Breast epithelium (tissue), 4 donors: ENCODE measurements at regions not wholly inside any gene's neighbourhood (a gene's known extent, or its start where the extent isn't known, plus 50 kb on each side); places are given as distances from the start of the nearest gene placed in this dataset.

Experiments used
- DNase-seq, 2 donors: peaks; one replicate each; pipeline ENCODE4 v3.0.0-alpha.2; 2019; ENCODE audit warnings: low spot score in 2 of 2
- H3K27ac ChIP-seq, 2 donors: fragments of 200-600 bp; sonication (generic) in 1 of 2; one replicate each; pipeline ENCODE4 v1.5.1; 2016 to 2019; ENCODE audit warnings: mild to moderate bottlenecking in 1 of 2
- H3K27me3 ChIP-seq, 2 donors: fragments of 200-600 bp; sonication (generic) in 1 of 2; one replicate each; pipeline versions ENCODE4 v1.5.1 to v1.6.0; 2017 to 2019; ENCODE audit warnings: control low read depth in 1 of 2, mild to moderate bottlenecking in 1 of 2
- H3K36me3 ChIP-seq: fragments of 200-600 bp; one replicate; pipeline ENCODE4 v1.5.1; 2019
- H3K4me1 ChIP-seq, 2 donors: fragments of 200-600 bp; sonication (generic); one replicate each; pipeline ENCODE4 v1.5.1; 2016 to 2019; ENCODE audit warnings: control low read depth in 1 of 2
- H3K4me3 ChIP-seq, 3 donors: fragments of 200-600 bp; sonication (generic); 1 replicate in 2 of 3; 2 replicates in 1 of 3; pipeline ENCODE4 v1.5.1; 2016 to 2019; ENCODE audit warnings: mild to moderate bottlenecking in 3 of 3, moderate library complexity in 2 of 3
- H3K9me3 ChIP-seq, 2 donors: fragments of 200-600 bp; sonication (generic) in 1 of 2; one replicate each; pipeline ENCODE4 v1.5.1; 2016 to 2019; ENCODE audit warnings: control low read depth in 1 of 2
- POLR2A ChIP-seq: fragments of 450-650 bp; IDR thresholded peaks from one replicate; pipeline ENCODE4 v1.6.1; 2016; ENCODE audit warnings: antibody characterized with exemption, mild to moderate bottlenecking, moderate library complexity
- POLR2AphosphoS5 ChIP-seq, 3 donors: sonication (generic); formaldehyde crosslinking; IDR thresholded peaks; one replicate each; pipeline ENCODE4 v1.6.1; 2017; ENCODE audit warnings: antibody characterized with exemption in 3 of 3
- intact Hi-C: fragments of 100-400 bp; cut with DNase I; formaldehyde crosslinking; loops from one replicate; pipeline ENCODE4 v1.15.1; 2023; ENCODE audit warnings: low total_unique reads
- TF ChIP-seq, protein P1 (sequence below), 3 donors: fragments of 450-650 bp; IDR thresholded peaks; one replicate each; pipeline ENCODE4 v1.5.1; 2016 to 2017; ENCODE audit warnings: antibody characterized with exemption in 3 of 3, mild to moderate bottlenecking in 3 of 3, moderate library complexity in 3 of 3

DNA sequence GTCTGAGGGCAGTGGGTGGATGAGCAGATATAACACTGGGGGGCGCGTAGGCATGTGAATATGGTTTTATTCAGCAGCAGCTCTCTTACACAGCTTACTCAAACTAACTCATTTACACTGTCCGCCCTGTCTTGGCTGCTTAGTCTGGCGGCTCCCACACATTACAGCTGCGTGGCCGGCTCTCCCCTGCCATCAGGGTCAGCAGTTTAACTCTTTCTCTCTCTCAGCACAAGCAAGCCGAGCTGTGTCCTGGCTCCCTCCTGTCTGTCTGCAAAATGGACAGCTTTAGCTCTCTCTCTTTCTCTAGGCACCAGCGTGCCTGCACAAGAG lies 1310.1 kb upstream of the RAG2 start:
- H3K36me3 ChIP-seq = no peaks in the 10 kb centered on the region
- DNase-seq = no peak
- no peaks in the 10 kb centered on the region for H3K27me3 ChIP-seq
- H3K27ac ChIP-seq = no peak overlapping the region
- intact Hi-C loops = no loop called here
- no peak for TF ChIP-seq POLR2A
- TF ChIP-seq, protein P1, sequence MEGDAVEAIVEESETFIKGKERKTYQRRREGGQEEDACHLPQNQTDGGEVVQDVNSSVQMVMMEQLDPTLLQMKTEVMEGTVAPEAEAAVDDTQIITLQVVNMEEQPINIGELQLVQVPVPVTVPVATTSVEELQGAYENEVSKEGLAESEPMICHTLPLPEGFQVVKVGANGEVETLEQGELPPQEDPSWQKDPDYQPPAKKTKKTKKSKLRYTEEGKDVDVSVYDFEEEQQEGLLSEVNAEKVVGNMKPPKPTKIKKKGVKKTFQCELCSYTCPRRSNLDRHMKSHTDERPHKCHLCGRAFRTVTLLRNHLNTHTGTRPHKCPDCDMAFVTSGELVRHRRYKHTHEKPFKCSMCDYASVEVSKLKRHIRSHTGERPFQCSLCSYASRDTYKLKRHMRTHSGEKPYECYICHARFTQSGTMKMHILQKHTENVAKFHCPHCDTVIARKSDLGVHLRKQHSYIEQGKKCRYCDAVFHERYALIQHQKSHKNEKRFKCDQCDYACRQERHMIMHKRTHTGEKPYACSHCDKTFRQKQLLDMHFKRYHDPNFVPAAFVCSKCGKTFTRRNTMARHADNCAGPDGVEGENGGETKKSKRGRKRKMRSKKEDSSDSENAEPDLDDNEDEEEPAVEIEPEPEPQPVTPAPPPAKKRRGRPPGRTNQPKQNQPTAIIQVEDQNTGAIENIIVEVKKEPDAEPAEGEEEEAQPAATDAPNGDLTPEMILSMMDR (IDR thresholded peaks at IDR 0.05) = no peak
- TF ChIP-seq POLR2AphosphoS5 (IDR thresholded peaks at IDR 0.05) = no peak
- no peaks in the 10 kb centered on the region for H3K9me3 ChIP-seq
- H3K4me1 ChIP-seq = no peaks in the 10 kb centered on the region
- peak overlapping the region in 1 of 3 donors; percentile 13 for H3K4me3 ChIP-seq

DNA sequence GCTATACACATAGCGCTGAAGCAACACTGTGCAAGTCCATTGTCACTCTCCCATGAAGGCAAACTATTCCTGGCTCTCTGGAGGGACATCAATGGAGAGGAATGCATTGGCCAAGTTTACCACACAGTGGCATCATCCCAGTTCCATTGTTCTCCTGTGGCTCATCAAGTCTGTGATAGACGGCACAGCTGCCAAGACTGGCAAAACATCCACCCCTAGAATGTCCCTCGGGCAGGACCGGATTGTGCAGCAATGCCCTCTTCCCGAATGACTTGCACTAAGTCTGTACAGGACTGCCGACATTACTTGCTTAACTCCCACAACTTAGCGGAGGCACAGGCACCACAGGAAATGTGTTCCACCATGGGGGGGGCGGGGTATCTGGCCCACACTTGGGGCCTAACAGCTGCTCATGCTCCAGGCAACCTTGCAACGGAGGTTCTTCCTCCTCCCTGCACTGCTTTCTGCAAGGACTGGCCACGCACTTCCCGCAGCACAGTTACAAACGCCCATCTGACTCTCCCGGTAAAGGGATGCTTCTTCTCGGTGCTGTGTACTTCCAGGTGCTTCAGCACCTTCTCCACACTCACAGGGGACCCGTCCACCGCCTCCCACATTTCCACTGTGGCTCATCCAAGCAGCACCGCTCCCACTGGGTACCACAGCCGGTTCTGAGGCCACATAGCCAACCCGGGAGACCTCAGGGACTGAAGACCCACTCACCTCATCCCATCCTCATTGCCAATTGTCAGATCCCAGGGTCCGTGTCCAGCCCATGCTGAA lies 1309.6 kb upstream of the RAG2 start:
- Histone ChIP-seq H3K36me3 (no peaks in the 10 kb centered on the region), H3K4me1 (no peaks in the 10 kb centered on the region), H3K9me3 (no peaks in the 10 kb centered on the region), H3K4me3 (peak overlapping the region in 1 of 3 donors; percentile 13), H3K27ac (no peak overlapping the region), H3K27me3 (no peaks in the 10 kb centered on the region)
- intact Hi-C loops = no loop called here
- no peak for TF ChIP-seq POLR2A
- TF ChIP-seq, protein P1 (IDR thresholded peaks at IDR 0.05) = no peak
- no peak for TF ChIP-seq POLR2AphosphoS5 (IDR thresholded peaks at IDR 0.05)
- DNase-seq = no peak

DNA sequence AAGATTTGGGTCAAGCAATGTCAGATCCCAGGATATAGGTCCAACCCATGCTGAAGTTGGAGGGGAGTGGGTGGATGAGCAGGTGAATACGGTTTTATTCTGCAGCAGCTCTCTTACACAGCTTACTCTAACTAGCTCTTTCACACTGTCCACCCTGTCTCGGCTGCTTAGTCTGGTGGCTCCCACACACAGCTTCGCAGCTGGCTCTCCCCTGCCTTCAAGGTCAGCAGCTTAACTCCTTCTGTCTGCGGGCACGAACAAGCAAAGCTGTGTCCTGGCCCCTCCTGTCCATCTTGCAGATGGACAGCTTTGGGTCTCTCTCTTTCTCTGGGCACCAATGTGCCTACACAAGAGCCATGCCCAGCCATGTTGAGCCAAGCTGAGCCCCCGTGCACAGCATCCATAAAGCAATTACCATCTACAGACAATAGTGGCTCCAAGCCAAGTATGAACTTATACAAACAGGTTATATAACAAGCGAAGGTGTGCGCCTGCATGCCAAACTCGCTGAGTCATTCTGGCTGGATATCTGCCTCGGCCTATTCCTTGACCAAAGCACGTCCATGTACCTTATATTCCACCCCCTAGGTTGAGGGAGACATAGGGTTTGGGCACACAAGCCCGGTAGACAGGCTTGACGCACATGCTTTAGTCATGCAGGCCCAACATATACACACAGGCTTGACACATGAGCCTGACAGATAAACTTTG lies 1307.8 kb upstream of the RAG2 start:
- TF ChIP-seq POLR2A = no peak
- TF ChIP-seq, protein P1 (IDR thresholded peaks at IDR 0.05) = no peak
- no peak for TF ChIP-seq POLR2AphosphoS5 (IDR thresholded peaks at IDR 0.05)
- no peaks in the 10 kb centered on the region for H3K4me1 ChIP-seq
- no peaks in the 10 kb centered on the region for H3K9me3 ChIP-seq
- intact Hi-C loops = no loop called here
- no peaks in the 10 kb centered on the region for H3K27me3 ChIP-seq
- no peaks in the 10 kb centered on the region for H3K36me3 ChIP-seq
- H3K27ac ChIP-seq = no peak overlapping the region
- H3K4me3 ChIP-seq = no peak overlapping the region
- DNase-seq = no peak

DNA sequence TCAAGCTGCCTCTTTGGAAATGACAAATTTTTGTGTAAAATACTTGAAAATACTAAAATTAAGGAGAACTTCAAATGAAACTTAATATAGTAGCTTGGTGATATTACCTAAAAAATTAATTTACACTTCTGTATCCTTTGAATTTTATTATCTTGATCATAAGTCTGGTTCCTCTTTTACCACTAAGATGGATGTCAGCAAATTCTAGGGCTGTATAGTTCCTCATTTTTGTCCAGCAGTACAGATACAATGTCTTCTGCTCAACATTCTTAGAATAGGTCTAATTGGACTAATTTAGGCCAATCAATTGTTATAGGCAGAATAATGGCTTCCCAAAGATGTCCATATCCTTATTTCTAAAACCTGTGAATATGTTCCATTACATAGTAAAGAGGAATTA lies 1298.0 kb upstream of the RAG2 start:
- intact Hi-C loops = no loop called here
- peaks cover 6 to 16% of the 10 kb centered on the region in 2 donors for H3K9me3 ChIP-seq
- no peaks in the 10 kb centered on the region for H3K4me1 ChIP-seq
- no peaks in the 10 kb centered on the region for H3K27me3 ChIP-seq
- H3K27ac ChIP-seq = no peak overlapping the region
- TF ChIP-seq, protein P1 (IDR thresholded peaks at IDR 0.05) = no peak
- TF ChIP-seq POLR2AphosphoS5 (IDR thresholded peaks at IDR 0.05) (no peak), POLR2A (no peak)
- no peaks in the 10 kb centered on the region for H3K36me3 ChIP-seq
- no peak overlapping the region for H3K4me3 ChIP-seq
- no peak for DNase-seq

DNA sequence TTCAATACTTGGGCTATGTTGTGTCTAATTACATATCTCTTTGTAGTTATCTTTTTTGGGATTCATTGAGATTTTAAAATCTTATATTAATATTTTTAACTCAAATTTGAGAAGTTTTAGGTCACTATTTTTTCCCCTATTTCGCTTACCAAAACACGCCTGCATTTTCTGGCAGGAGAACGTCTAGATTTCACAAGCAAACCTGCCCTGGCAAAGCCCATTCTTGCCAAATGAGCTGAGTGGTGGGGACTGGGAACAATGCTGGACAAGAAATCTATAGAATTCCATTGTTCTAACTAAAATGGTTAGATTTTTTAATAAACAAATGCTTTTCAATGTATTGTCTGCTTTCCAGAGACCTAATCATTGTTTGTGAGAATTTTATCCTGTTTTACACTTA lies 1283.7 kb upstream of the RAG2 start:
- Histone ChIP-seq H3K27ac (no peak overlapping the region), H3K27me3 (no peaks in the 10 kb centered on the region), H3K9me3 (no peaks in the 10 kb centered on the region), H3K36me3 (no peaks in the 10 kb centered on the region), H3K4me1 (no peaks in the 10 kb centered on the region), H3K4me3 (no peak overlapping the region)
- TF ChIP-seq, protein P1 (IDR thresholded peaks at IDR 0.05) = no peak
- TF ChIP-seq POLR2A (no peak), POLR2AphosphoS5 (IDR thresholded peaks at IDR 0.05) (no peak)
- no peak for DNase-seq
- intact Hi-C loops = no loop called here
